ENCODE measurements at regions not wholly inside any gene's neighbourhood (a gene's known extent, or its start where the extent isn't known, plus 50 kb on each side); places are given as distances from the start of the nearest gene placed in this dataset.
"Not testable (repeated sequence)": the region's sequence is repeated elsewhere in the genome, so short reads cannot be mapped to it uniquely, and the experiment has no call there.

DNA sequence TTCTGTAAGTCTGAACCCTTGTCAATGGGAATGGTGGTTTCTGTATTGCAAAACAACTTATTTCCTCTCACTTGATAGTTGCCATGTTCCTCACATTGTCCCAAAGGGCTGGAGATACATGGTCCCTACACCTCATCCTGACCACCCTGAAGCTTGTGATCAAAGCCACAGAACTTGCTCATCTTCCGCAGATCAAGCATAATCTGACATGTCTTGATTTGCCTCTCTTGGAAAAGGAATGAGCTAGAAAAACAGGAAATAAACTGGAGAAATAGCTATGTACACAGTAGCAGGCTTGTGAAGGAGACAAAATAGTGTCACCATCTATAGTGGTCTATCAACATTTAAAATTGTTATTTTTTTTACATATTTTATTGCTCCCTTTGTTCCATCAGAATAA lies 871.9 kb upstream of the C9orf72 start:
- no peak for DNase-seq (ENCODE audit: low read depth)

DNA sequence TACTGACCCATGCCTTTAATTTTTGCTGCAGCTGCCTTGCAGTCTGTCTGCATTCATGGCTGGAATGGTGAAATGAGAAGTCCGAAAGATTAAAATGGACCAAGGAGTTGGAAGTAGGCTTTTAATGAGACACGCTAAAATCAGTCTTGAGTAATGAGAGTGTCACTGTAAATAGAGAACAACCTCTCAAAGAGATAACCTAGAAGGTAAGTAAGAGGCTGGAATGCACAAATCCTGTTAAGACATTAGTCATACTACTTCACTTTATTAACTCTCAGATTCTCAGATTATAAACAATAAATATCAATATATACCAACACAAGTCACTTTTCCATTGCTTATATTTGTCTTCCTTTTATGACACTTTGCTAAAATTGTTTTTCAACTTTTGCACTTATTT lies 880.6 kb upstream of the C9orf72 start:
- DNase-seq (ENCODE audit: low read depth): no peak

DNA sequence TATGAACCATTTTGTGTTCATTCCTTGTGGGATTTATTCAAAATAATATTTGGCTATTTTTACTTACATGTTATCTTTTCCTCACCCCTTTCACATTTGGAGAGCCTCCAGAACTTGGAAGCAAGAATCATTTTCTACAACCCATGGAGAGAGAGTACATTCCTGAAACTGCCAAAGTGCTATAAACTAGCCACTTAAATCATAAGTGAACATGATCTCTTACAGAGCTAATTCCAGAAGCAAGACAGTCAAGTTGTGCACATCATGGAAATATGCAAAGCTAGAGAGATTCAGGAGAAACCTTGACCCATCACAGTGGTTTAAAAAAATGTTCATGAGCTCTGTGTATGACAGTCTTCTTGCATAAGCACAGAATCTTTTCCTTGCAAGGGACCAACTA lies 883.6 kb upstream of the C9orf72 start:
- no peak for DNase-seq (ENCODE audit: low read depth)

DNA sequence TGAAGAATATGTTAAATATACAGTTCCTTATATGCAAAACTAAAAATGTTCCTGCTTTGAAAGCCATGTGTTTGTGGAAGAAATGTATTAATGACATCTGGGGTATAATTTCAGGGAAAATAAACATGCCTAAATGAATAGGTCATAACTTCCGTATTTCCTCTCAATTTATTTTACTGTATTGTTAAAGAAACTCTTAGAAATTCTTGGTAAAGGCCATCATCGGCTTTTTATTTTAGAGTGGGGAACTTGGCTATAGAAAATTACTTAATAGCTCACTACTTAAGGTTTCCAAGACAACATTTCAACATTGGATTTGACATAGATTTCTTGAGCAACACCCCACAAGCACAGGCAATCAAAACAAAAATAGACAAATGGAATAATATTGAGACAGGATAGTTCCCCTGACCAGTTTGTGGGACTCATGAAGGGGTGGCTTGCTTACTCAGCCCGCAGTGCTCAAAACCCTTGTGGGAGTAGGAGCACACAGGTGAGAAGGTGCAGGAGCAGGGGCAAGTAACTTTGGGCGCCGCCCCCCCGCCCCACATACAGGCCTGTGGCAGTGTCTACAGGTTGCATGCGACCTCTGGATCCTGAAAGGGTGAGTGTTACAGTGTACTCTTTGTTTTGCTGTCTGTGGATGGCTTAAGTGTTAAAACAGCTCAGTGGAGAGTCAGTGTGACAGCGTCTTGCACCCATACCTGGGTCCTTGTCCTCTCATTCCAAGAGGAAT lies 891.4 kb upstream of the C9orf72 start:
- no peak for DNase-seq (ENCODE audit: low read depth)

DNA sequence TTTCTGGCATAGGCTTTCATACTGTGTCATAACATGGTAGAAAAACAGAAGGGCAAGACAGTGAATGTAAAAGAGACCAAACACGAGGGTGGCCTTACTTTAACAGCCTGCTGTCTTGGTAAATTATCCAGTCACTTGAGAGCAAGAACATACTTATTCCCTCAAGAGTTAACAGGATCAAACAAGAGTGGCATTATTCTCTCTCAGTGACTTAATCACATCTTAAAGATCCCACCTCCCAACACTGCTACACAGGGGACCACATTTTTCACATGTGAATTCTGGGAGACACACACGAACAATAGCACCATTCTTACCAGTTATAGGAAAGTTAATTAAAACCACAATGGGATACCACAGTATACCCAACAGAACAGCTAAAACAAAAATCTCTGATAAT lies 898.0 kb upstream of the C9orf72 start:
- no peak for DNase-seq (ENCODE audit: low read depth)

DNA sequence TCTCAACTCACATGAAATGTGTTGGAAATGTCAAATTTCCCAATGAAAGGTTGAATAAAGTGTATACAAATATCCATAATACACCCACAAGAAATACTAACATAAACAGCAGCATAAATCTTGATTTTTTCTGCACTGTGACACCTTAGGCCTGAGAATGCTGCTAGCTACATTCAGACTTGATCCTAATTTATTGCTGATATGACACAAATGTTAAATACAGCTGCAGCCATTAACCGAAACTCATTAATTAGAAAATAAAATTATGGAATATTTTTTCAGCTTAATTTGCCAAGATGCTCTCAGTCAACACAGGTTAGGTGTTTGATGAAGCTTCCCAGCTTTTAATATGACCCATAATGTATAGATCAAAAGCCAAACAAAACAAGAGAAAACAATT lies 914.3 kb upstream of the C9orf72 start:
- no peak for DNase-seq (ENCODE audit: low read depth)

DNA sequence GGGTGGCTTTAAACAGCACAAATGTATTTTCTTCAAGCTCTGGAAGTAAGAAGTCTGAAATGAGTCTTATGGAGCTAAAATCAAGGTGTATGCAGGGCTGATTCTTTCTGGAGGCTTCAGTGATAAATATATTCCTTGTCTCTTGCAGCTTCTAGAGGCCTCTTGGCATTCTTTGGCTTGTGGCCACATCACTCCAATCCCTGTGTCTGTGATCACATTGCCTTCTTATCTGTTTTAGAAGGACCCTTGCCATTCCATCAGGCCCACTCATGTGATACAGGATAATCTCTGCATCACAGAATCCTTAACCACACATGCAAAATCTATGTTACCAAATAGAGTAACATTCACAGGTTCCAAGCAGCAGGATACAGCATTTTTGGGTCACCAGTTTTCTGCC lies 917.8 kb upstream of the C9orf72 start:
- DNase-seq (ENCODE audit: low read depth): no peak

DNA sequence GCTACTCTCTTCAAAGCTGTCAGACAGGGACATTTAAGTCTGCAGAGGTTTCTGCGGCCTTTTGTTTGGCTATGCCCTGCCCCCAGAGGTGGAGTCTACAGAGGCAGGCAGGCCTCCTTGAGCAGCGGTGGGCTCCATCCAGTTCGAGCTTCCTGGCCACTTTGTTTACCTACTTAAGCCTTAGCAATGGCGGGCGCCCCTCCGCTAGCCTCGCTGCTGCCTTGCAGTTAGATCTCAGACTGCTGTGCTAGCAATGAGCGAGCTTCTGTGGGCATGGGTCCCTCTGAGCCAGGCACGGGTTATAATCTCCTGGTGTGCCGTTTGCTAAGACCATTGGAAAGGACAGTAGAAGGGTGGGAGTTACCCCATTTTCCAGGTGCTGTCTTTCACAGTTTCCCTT lies 924.9 kb upstream of the C9orf72 start:
- DNase-seq (ENCODE audit: low read depth): not testable (repeated sequence)

DNA sequence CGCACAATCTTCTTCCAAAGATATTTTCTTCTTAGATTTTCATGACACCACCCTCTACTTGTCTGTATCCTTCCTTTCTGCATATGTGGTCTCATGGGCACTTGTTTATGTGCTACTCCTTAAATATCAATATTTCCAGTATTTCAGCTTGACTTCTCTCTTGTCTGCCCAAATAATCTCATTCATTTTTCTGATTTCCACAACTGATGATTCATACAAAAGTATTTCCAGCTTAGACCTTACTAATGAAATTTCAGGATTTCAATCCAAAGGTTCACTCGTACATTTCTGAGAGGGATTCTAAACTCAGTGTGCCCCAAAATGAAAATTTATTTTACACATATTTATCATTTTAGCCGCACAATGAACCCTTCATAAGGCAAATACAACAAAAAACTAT lies 928.9 kb upstream of the C9orf72 start:
- no peak for DNase-seq (ENCODE audit: low read depth)

DNA sequence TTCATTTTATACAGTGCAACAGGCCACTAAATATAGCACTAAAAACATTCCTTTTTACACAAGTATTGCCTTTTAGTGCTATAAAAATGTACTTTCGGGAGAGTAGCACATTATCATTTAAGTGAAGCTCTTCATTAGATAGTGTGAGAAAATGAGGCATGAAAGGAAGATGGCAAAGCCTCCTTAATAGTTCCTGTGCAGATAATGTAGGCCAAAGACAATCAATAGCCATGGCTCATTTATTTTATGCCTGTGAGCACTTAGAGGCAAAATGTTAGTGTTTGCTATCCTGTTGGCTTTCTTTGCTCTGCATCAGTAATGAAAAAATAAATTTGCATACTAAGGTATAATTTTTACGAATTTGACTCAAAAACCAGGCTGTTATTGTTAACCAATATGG lies 929.5 kb upstream of the C9orf72 start:
- no peak for DNase-seq (ENCODE audit: low read depth)

DNA sequence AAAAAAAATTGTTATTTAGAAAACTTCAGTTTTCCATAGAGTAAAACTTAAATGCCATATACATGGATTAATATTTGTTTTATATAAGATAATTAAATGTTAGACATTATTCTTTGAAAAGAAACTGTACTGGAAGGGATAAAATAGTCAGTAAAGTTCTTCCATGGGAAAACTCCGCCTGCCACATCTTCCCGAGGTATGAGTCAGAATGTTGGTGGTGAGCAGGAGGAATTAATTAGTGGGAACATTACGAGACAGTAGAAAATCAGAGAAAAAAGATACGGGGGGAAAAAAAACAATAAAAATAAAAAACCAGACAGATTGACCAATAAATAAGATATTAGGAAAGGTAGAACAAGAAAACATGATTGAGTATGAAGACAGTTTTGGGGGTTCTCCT lies 930.3 kb upstream of the C9orf72 start:
- DNase-seq (ENCODE audit: low read depth): no peak

DNA sequence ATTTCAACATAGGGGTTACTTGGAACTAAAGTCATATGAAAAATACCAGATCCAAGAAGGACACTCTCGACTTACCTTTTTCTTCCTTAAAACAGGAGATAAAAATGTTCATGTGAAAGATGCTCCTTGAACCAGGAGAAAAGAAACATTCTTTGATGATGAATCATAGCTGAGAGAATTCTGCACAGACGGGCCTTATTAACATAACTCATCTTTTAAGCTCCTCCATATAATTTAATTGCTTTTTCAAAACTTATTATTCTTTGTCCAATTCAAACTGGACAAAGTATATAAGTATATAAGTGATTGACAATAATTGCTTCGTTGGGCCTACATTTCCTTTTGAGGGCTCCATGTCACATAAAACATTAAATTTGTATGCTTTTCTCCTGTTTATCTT lies 945.2 kb upstream of the C9orf72 start:
- DNase-seq (ENCODE audit: low read depth): no peak

DNA sequence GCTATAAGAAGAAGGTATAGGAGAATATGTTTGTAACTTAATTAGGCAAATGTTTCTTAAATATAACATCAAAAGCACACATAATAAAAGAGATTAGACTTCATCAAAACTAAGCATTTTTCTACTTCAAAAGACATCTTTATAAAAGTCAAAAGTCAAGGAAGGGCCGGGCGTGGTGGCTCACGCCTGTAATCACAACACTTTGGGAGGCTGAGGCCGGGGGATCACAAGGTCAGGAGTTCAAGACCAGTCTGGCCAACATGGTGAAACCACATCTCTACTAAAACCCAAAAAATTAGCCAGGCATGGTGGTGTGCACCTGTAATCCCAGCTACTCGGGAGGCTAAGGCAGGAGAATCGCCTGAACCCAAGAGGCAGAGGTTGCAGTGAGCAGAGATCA lies 951.0 kb upstream of the C9orf72 start:
- DNase-seq (ENCODE audit: low read depth): not testable (repeated sequence)

DNA sequence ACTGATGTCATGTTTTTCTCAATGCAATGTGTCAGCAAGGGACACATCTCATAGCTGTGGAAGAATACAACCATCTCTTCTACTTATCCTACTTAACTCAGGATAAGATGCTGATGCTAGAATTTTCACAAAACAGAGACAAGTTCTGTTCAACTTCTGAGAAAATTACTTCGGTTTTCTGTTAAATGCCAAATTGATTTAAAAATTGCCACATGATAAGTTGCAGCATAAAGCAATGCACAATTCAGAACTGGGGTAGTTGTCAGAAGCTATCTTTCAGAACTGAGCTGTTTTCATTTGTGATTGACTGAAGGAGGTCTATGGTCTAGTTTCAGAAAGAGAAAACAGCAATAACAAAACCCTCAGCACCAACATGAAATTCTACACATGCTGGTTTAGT lies 954.8 kb upstream of the C9orf72 start:
- DNase-seq (ENCODE audit: low read depth): no peak

DNA sequence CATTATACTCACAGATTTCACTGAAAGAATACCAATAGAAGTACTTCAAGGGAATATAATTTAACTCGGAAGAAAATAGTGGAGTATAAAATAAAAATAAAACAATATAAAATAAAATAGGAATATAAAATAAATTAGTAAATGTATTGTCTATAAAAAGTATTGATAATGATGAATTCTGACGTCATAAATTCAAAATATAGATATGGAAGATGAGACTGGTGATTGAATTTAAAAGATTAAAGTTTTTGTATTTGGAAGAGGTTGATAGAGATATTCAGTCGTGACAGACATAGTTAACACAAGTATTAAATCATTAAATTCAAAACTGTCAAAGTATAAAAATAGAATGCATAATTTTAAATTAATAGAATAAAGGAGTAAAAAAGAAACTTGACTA lies 964.9 kb upstream of the C9orf72 start:
- DNase-seq (ENCODE audit: low read depth): no peak

DNA sequence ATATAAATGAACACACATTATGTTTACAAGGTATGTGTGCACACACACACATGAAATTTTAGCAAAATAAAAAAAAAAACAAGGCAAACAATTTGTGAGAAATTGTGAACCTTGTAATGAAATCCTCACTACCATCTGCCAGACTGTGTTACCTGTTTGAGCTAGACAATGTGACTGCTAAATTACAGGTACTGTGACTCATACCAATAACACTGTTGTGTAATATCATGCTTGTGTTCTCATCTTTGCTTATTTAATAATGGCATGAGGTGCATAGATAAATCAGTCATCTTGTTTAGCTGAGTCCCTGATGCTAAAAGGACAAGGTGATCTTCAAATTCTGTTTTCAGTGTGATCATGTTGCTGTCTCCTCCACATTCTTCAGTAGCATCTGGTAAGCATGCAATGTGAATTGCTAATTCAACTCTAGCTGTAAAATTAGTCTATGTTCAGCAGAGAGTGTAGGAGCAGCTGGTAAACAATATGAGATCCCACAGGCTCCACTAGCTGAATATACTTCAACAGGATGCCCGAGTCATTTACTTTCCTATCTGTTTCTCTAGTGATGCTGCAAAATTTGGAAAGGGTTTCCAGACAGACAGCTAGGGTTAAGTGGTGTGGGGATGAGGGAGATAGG lies 966.3 kb upstream of the C9orf72 start:
- DNase-seq (ENCODE audit: low read depth): no peak

DNA sequence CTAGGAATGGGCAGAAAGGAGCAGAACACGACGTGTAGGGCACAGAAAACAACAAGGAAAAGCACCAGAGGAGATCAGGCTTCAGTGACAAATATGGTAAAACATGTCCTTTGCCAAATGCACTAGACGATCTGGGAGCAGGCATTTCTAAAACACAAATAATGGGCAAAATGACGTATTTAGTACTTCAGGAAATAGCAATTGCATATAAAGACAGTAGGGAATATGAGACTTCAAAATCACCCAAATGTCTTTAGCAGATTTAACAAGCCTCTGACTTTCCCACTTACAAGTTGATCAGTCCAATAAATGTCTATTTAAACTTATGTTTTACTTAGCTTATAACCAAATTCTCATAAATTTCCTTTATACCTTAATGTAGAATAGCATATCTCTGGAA lies 969.6 kb upstream of the C9orf72 start:
- no peak for DNase-seq (ENCODE audit: low read depth)

DNA sequence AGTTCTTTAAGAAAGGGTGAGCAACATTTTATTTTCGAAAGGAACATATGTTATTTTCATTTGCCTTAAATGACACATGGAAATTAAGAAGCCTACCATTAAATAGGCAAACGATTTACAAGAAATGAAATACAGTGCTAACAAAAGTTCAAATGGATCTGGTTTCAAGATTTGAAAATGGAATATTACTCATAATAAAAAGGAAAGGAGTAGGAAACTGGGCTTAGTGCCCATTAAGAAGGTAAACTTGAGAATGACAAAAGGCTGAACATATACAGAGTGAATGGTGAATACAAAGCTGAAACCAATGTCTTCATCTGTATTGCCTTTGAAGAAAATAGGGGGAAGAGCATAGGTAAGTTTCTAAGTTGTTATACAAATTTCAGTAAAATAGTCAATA lies 974.2 kb upstream of the C9orf72 start:
- DNase-seq (ENCODE audit: low read depth): no peak

DNA sequence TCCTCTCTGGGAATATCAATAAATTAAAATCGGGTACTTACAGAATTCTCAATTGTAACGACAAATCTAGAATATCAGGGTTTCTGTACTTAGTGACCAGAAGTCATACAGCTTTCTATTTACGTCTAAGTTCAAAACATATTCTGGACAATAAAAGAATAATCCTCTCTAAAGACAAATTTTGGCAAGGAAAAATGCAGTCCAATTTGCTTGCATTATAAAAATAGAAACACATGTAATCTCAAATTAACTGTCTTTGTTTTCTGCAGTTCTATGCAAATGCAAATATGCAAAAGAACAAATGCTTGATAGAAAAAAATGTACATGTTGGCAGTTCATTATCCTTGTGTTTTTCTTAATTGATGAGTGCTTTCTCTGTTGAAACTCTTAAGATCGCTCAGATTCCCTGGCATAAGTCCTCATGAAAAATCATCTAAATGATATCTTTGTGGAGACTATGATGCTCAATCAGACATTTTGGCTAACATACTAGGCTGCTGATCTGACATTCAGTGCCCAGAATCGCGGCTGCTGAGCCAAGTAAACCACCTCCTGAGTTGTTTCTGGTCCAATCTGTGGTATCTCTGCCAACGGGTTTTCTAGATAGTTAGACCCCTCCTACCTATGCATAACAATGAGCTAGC lies 990.1 kb upstream of the C9orf72 start:
- DNase-seq (ENCODE audit: low read depth): no peak

DNA sequence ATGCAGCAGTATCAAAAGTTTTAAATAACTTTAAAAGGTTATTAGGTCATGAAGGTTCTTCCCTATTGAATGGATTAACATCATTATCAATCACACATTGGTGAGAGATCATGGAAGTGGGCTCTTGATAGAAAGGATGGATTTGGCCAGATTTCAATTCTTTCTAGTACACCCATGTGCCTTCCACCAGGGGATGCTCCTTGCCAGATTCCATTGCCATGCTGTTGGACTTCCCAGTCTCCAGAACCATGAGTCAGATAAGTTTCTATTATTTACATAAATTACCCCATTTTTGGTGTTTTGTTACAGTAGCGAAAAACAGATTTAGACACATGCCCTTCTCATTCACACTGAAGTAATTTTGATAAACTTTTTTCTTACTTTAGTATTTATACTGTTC lies 1010.6 kb upstream of the C9orf72 start:
- no peak for DNase-seq (ENCODE audit: low read depth)

DNA sequence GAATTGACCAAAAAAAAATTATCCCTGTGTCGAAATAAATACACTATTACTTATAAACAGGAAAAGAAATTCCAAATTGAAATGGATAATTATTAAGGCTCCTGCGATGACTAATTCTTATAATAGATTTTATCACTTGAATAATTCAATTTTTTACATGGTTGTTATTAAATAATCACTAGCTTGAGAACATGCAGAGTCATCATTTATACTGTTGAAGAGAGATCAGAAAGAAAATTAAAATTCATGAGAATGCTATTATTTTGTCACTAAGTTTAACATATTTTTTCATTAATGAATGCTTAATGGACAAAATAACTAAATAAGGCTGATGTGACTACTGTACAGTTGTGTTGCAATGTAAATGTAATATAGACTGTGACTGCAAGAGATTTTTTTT lies 1011.3 kb upstream of the C9orf72 start:
- DNase-seq (ENCODE audit: low read depth): no peak

DNA sequence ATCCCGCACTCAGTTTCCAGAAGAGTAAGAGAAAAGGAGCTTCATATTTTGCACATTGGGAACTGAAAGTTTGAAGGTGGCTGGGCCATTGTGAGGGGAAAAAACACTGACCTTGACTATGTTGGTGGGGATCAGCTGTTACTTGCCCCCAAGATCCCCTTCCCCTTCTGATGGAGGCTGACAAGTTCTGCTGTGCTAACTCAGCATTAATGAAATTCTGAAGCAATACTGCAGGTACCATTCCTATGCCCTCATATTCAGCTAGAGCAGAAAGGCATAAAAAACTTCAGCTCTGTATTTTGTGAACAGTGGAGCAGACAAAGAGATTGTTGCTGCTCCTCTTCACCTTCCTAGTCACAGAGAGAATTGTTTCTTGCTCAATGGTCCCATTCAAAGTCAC lies 1013.8 kb upstream of the C9orf72 start:
- DNase-seq (ENCODE audit: low read depth): no peak

DNA sequence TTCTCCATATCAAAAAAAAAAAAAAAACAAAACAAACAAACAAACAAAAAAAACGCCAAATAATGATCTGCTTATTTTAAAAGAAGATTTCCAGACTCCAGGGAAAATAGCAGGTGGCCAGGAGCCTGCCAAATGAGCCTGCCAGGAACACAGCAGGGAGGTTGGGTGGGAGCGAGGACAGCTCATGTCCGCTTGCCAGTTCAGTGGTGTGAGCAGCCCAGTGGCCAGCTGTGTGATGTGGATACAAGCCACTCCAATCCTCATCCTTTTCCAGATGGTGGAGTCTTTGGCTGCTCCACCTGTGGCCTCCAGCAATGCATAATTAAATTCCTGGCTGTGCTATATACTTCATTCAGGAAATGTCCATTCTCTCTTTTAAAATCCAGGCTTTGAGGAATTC lies 1025.1 kb upstream of the C9orf72 start:
- no peak for DNase-seq (ENCODE audit: low read depth)
